Endothelial cell of umbilical vein (primary cell): ENCODE measurements at regions not wholly inside any gene's neighbourhood (a gene's known extent, or its start where the extent isn't known, plus 50 kb on each side); places are given as distances from the start of the nearest gene placed in this dataset.

Experiments
- BruUV-seq: library from RNA; stranded (reverse); fragments of 400-500 nt; replicated peaks from 2 replicates; lab custom pipeline; 2021; lab: Mats Ljungman, UMichigan
- CTCF ChIA-PET: fragments of 300-600, 350-600 bp; sonication (Branson Sonifier 250); formaldehyde crosslinking; loops from one replicate; lab custom pipeline; 2021; ENCODE audit warnings: antibody characterized with exemption, inconsistent platforms; lab: Charles Lee
- POLR2A ChIA-PET: fragments of 300-600, 350-600 bp; sonication (Branson Sonifier 250); formaldehyde crosslinking; loops from one replicate; lab custom pipeline; 2021; ENCODE audit warnings: antibody characterized with exemption, inconsistent platforms; lab: Charles Lee
- DNase-seq: peaks from one replicate; pipeline ENCODE4 v3.0.0-alpha.2; 2011; ENCODE audit warnings: low read depth, low spot score
- FAIRE-seq: peaks from 2 replicates; lab custom pipeline; 2011; peaks lifted over from hg19 to GRCh38; lab: Jason Lieb, UNC
- H2AFZ ChIP-seq: 2 replicates; pipeline ENCODE4 v1.6.0; 2012; ENCODE audit warnings: low read depth, low read length, control low read depth, inconsistent platforms
- H3K27ac ChIP-seq: 2 replicates; pipeline ENCODE4 v1.5.1; 2011; ENCODE audit warnings: low read depth, mild to moderate bottlenecking, control low read depth, low read length, moderate library complexity; ENCODE audit not compliant: insufficient read depth
- H3K27me3 ChIP-seq, 2 experiments: 2 replicates each; pipeline versions ENCODE4 v1.6.0 to v1.6.1; 2011; ENCODE audit warnings: low read length in 2 of 2, mixed read lengths in 1 of 2; ENCODE audit not compliant: control insufficient read depth in 2 of 2, insufficient read depth in 2 of 2
- H3K36me3 ChIP-seq, 2 experiments: 2 replicates in 1 of 2; 3 replicates in 1 of 2; pipeline ENCODE4 v1.5.1; 2011; ENCODE audit warnings: low read length in 2 of 2, mild to moderate bottlenecking in 1 of 2, moderate library complexity in 1 of 2; ENCODE audit not compliant: control insufficient read depth in 2 of 2, insufficient read depth in 2 of 2; ENCODE audit errors: extremely low read depth in 1 of 2
- H3K4me1 ChIP-seq: 3 replicates; pipeline ENCODE4 v1.5.1; 2011; ENCODE audit warnings: mild to moderate bottlenecking, low read length; ENCODE audit not compliant: control insufficient read depth, insufficient read depth; ENCODE audit errors: extremely low read depth
- H3K4me2 ChIP-seq: 2 replicates; pipeline ENCODE4 v1.6.1; 2011; ENCODE audit warnings: low read length, control low read depth, mixed read lengths; ENCODE audit not compliant: insufficient read depth
- H3K4me3 ChIP-seq, 3 experiments: fragments of 200-600 bp in 1 of 3; sonication (generic), shearing (Covaris generic) in 1 of 3; replicated peaks in 1 of 3; 2 replicates each; pipeline ENCODE4 v1.5.1; 2011 to 2016; ENCODE audit warnings: control low read depth in 3 of 3, low read length in 3 of 3, mild to moderate bottlenecking in 2 of 3, inconsistent platforms in 1 of 3, low read depth in 1 of 3, moderate library complexity in 1 of 3; ENCODE audit not compliant: insufficient read depth in 1 of 3
- H3K79me2 ChIP-seq: 2 replicates; pipeline ENCODE4 v1.6.0; 2012; ENCODE audit warnings: low read length, inconsistent platforms; ENCODE audit not compliant: control insufficient read depth, insufficient read depth
- H3K9ac ChIP-seq: replicated peaks from 2 replicates; pipeline ENCODE3; 2011; ENCODE audit warnings: low read length, control low read depth; ENCODE audit not compliant: insufficient read depth; ENCODE audit errors: extremely low read depth
- H3K9me1 ChIP-seq: replicated peaks from 3 replicates; pipeline ENCODE4 v1.6.0; 2011; ENCODE audit warnings: mild to moderate bottlenecking, low read length; ENCODE audit not compliant: control insufficient read depth, insufficient read depth; ENCODE audit errors: extremely low read depth
- H3K9me3 ChIP-seq: replicated peaks from 2 replicates; pipeline ENCODE4 v1.5.1; 2012; ENCODE audit warnings: low read length, inconsistent platforms; ENCODE audit not compliant: control insufficient read depth, insufficient read depth
- H4K20me1 ChIP-seq: replicated peaks from 2 replicates; pipeline ENCODE3; 2011; ENCODE audit warnings: mild to moderate bottlenecking, low read length; ENCODE audit not compliant: control insufficient read depth, insufficient read depth; ENCODE audit errors: extremely low read depth
- EZH2 ChIP-seq: IDR thresholded peaks from 2 replicates; pipeline ENCODE4 v1.6.1; 2012; ENCODE audit warnings: borderline replicate concordance, low read depth, mild to moderate bottlenecking, moderate library complexity, low read length, inconsistent platforms; ENCODE audit not compliant: severe bottlenecking
- FOS ChIP-seq: IDR thresholded peaks from 2 replicates; pipeline ENCODE4 v1.6.1; 2011; ENCODE audit warnings: mild to moderate bottlenecking, low read length, moderate library complexity, borderline replicate concordance; ENCODE audit not compliant: insufficient read depth
- GATA2 ChIP-seq: IDR thresholded peaks from 2 replicates; pipeline ENCODE4 v1.7.0; 2011; ENCODE audit warnings: low read depth, mild to moderate bottlenecking, moderate library complexity, mixed read lengths, low read length; ENCODE audit not compliant: insufficient read length, insufficient read depth
- JUN ChIP-seq: IDR thresholded peaks from 2 replicates; pipeline ENCODE4 v1.6.1; 2011; ENCODE audit warnings: borderline replicate concordance, low read depth; ENCODE audit not compliant: insufficient read length, insufficient read depth
- MAX ChIP-seq: IDR thresholded peaks from 2 replicates; pipeline ENCODE4 v1.6.1; 2011; ENCODE audit not compliant: insufficient read depth, insufficient read length
- MYC ChIP-seq: IDR thresholded peaks from one replicate; pipeline ENCODE4 v1.6.1; 2011; ENCODE audit warnings: mild to moderate bottlenecking, low read depth, low read length
- POLR2A ChIP-seq: IDR thresholded peaks from 2 replicates; pipeline ENCODE4 v1.6.1; 2012; ENCODE audit warnings: low read depth, mild to moderate bottlenecking, control low read depth, low read length
- POLR2AphosphoS5 ChIP-seq: IDR thresholded peaks from 2 replicates; pipeline ENCODE4 v1.6.1; 2012; ENCODE audit warnings: low read depth, mild to moderate bottlenecking, control low read depth, low read length, moderate library complexity; ENCODE audit not compliant: insufficient read depth
- dilution Hi-C: fragments of 300-500 bp; cut with MboI; formaldehyde crosslinking; loops from one replicate; pipeline ENCODE4 v1.15.0; 2019; ENCODE audit warnings: low sequenced_read_pairs; ENCODE audit not compliant: extremely low pct_ligation_motif_present
- intact Hi-C: fragments of 100-400 bp; cut with micrococcal nuclease; formaldehyde crosslinking; loops from one replicate; pipeline ENCODE4 v1.10.0; 2022
- TF ChIP-seq, protein P1 (sequence below), 2 donors: IDR thresholded peaks; 1 replicate in 1 of 2; 2 replicates in 1 of 2; pipeline ENCODE4 v1.5.1; 2011; ENCODE audit warnings: low read length in 2 of 2, mild to moderate bottlenecking in 2 of 2, moderate library complexity in 2 of 2, control low read depth in 1 of 2, inconsistent platforms in 1 of 2, low read depth in 1 of 2; ENCODE audit not compliant: insufficient read depth in 1 of 2; ENCODE audit errors: extremely low read depth in 1 of 2

GRCh38 chr2:33925311-33925710, 326.2 kb upstream of the FAM98A start:
- no peak overlapping the region for H2AFZ ChIP-seq
- no peak for TF ChIP-seq JUN
- H3K27me3 ChIP-seq: no peaks in the 10 kb centered on the region
- H3K4me1 ChIP-seq: no peaks in the 10 kb centered on the region
- CTCF ChIA-PET: no interaction called here
- H3K27ac ChIP-seq: no peak overlapping the region
- no peak overlapping the region for H3K9ac ChIP-seq
- H4K20me1 ChIP-seq: no peaks in the 10 kb centered on the region
- no peak for FAIRE-seq
- H3K9me1 ChIP-seq: no peaks in the 10 kb centered on the region
- no peaks in the 10 kb centered on the region for H3K79me2 ChIP-seq
- no peaks in the 10 kb centered on the region for H3K36me3 ChIP-seq
- H3K4me3 ChIP-seq: no peak overlapping the region
- peaks cover 4% of the 10 kb centered on the region for H3K9me3 ChIP-seq
- intact Hi-C loops (no loop called here), dilution Hi-C loops (no loop called here)
- BruUV-seq: no TSS peak
- DNase-seq: no peak
- POLR2A ChIA-PET: no interaction called here
- no peak overlapping the region for H3K4me2 ChIP-seq

GRCh38 chr2:33924586-33925169, 325.6 kb upstream of the FAM98A start:
- ChIA-PET CTCF (no interaction called here), POLR2A (no interaction called here)
- Histone ChIP-seq H3K27me3 (no peaks in the 10 kb centered on the region), H3K4me1 (no peaks in the 10 kb centered on the region), H2AFZ (no peak overlapping the region), H3K36me3 (no peaks in the 10 kb centered on the region), H3K4me2 (no peak overlapping the region), H3K4me3 (no peak overlapping the region), H3K9ac (no peak overlapping the region), H3K9me1 (no peaks in the 10 kb centered on the region), H4K20me1 (no peaks in the 10 kb centered on the region), H3K9me3 (peaks cover 4% of the 10 kb centered on the region), H3K27ac (no peak overlapping the region), H3K79me2 (no peaks in the 10 kb centered on the region)
- dilution Hi-C loops (no loop called here), intact Hi-C loops (no loop called here)
- DNase-seq: no peak
- no peak for FAIRE-seq
- no TSS peak for BruUV-seq
- TF ChIP-seq POLR2AphosphoS5 (no peak), GATA2 (no peak), MAX (no peak), EZH2 (no peak), POLR2A (no peak), FOS (no peak), JUN (no peak), MYC (no peak)
- TF ChIP-seq, protein P1, sequence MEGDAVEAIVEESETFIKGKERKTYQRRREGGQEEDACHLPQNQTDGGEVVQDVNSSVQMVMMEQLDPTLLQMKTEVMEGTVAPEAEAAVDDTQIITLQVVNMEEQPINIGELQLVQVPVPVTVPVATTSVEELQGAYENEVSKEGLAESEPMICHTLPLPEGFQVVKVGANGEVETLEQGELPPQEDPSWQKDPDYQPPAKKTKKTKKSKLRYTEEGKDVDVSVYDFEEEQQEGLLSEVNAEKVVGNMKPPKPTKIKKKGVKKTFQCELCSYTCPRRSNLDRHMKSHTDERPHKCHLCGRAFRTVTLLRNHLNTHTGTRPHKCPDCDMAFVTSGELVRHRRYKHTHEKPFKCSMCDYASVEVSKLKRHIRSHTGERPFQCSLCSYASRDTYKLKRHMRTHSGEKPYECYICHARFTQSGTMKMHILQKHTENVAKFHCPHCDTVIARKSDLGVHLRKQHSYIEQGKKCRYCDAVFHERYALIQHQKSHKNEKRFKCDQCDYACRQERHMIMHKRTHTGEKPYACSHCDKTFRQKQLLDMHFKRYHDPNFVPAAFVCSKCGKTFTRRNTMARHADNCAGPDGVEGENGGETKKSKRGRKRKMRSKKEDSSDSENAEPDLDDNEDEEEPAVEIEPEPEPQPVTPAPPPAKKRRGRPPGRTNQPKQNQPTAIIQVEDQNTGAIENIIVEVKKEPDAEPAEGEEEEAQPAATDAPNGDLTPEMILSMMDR (IDR thresholded peaks at IDR 0.05; ENCODE audit: extremely low read depth in 1 of 2, insufficient read depth in 1 of 2, low read depth in 1 of 2, low read length in 2 of 2): no peak
